Activated CD8-positive, alpha-beta T cell treated with anti-CD3 and anti-CD28 coated beads for 36 hours (primary cell): ENCODE measurements at regions not wholly inside any gene's neighbourhood (a gene's known extent, or its start where the extent isn't known, plus 50 kb on each side); places are given as distances from the start of the nearest gene placed in this dataset.
"Not testable (repeated sequence)": the region's sequence is repeated elsewhere in the genome, so short reads cannot be mapped to it uniquely, and the experiment has no call there.

Experiments used
- ATAC-seq: fragments of 200-7000 bp; cut with Tn5 transposase; one replicate; pipeline ENCODE4 v1.10.0; 2021; ENCODE audit warnings: mild to moderate bottlenecking, moderate library complexity
- CTCF ChIA-PET: fragments of 350-600 bp; sonication (Branson Sonifier 250); formaldehyde crosslinking; loops from one replicate; lab custom pipeline; 2021; ENCODE audit warnings: antibody characterized with exemption; lab: Charles Lee
- POLR2A ChIA-PET: fragments of 350-600 bp; sonication (Branson Sonifier 250); formaldehyde crosslinking; loops from one replicate; lab custom pipeline; 2021; ENCODE audit warnings: antibody characterized with exemption; lab: Charles Lee
- DNase-seq: peaks from one replicate; pipeline ENCODE4 v3.0.0-alpha.2; 2020
- H3K27ac Mint-ChIP-seq: one replicate; pipeline ENCODE4 v1.8.0; 2021; ENCODE audit warnings: mild to moderate bottlenecking, mixed read lengths
- H3K27me3 Mint-ChIP-seq: one replicate; pipeline ENCODE4 v1.8.0; 2021; ENCODE audit warnings: mixed read lengths
- H3K36me3 Mint-ChIP-seq: one replicate; pipeline ENCODE4 v1.8.0; 2021; ENCODE audit warnings: low read depth, mixed read lengths
- H3K4me1 Mint-ChIP-seq: one replicate; pipeline ENCODE4 v1.8.0; 2021; ENCODE audit warnings: low read depth, mixed read lengths
- H3K4me3 Mint-ChIP-seq: one replicate; pipeline ENCODE4 v1.8.0; 2021; ENCODE audit warnings: mild to moderate bottlenecking, moderate library complexity, mixed read lengths
- H3K9me3 Mint-ChIP-seq: one replicate; pipeline ENCODE4 v1.8.0; 2021; ENCODE audit warnings: mixed read lengths
- intact Hi-C: fragments of 100-400 bp; cut with micrococcal nuclease; formaldehyde crosslinking; loops from one replicate; pipeline ENCODE4 v1.10.0; 2022
- TF ChIP-seq, protein P1 (sequence below): fragments of 200-600 bp; IDR thresholded peaks from one replicate; pipeline ENCODE4 v1.8.0; 2022; ENCODE audit warnings: antibody characterized with exemption, mild to moderate bottlenecking

GRCh38 chr19:34044021-34044420 is 128.3 kb upstream of the LSM14A start:
- POLR2A ChIA-PET, result no interaction called here
- intact Hi-C loops, result no loop called here
- ATAC-seq (no peak), DNase-seq (no peak)
- CTCF ChIA-PET, result interaction anchor here (0.8 to 4.3 kb wide), 4 partner anchors 14 to 266 kb away, joined by 3 to 43 read pairs (median 24); no protein-coding TSS in a partner anchor
- peaks cover 20% of the 10 kb centered on the region for H3K27me3 Mint-ChIP-seq
- H3K4me3 Mint-ChIP-seq, result no peak overlapping the region
- no peak overlapping the region for H3K27ac Mint-ChIP-seq
- H3K36me3 Mint-ChIP-seq, result no peaks in the 10 kb centered on the region
- TF ChIP-seq, protein P1, sequence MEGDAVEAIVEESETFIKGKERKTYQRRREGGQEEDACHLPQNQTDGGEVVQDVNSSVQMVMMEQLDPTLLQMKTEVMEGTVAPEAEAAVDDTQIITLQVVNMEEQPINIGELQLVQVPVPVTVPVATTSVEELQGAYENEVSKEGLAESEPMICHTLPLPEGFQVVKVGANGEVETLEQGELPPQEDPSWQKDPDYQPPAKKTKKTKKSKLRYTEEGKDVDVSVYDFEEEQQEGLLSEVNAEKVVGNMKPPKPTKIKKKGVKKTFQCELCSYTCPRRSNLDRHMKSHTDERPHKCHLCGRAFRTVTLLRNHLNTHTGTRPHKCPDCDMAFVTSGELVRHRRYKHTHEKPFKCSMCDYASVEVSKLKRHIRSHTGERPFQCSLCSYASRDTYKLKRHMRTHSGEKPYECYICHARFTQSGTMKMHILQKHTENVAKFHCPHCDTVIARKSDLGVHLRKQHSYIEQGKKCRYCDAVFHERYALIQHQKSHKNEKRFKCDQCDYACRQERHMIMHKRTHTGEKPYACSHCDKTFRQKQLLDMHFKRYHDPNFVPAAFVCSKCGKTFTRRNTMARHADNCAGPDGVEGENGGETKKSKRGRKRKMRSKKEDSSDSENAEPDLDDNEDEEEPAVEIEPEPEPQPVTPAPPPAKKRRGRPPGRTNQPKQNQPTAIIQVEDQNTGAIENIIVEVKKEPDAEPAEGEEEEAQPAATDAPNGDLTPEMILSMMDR, result no peak
- peaks cover 3% of the 10 kb centered on the region for H3K9me3 Mint-ChIP-seq
- no peaks in the 10 kb centered on the region for H3K4me1 Mint-ChIP-seq

DNA sequence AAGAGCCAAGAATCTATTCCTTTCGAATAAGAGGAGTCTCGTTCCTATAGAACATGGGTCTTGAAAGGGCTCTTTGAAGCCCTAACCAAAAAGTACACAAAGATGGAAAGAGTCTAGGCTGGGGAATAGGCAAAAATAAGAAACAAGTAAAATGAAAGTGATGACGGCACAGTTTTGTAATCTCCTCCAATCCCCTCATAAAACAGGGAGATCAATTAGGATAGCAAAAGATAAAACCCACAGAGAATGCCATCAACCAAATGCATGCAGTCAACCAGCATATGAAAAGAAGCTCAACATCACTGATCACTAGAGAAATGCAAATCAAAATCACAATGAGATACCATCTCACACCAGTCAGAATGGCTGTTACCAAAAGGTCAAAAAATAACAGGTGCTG is 122.4 kb upstream of the LSM14A start:
- Mint-ChIP-seq H3K27me3 (peaks cover 15% of the 10 kb centered on the region), H3K27ac (no peak overlapping the region), H3K36me3 (no peaks in the 10 kb centered on the region), H3K4me3 (no peak overlapping the region), H3K4me1 (no peaks in the 10 kb centered on the region), H3K9me3 (no peaks in the 10 kb centered on the region)
- POLR2A ChIA-PET, result no interaction called here
- ATAC-seq (no peak), DNase-seq (no peak)
- CTCF ChIA-PET, result interaction anchor here (1.4 kb wide), 1 partner anchor 20 kb away, joined by 3 read pairs; no protein-coding TSS in a partner anchor
- intact Hi-C loops, result no loop called here
- TF ChIP-seq, protein P1, result no peak

GRCh38 chr19:34050430-34050829 is 121.9 kb upstream of the LSM14A start:
- CTCF ChIA-PET, H3K4me1 Mint-ChIP-seq, H3K4me3 Mint-ChIP-seq, H3K9me3 Mint-ChIP-seq, intact Hi-C loops, ATAC-seq, DNase-seq, H3K27ac Mint-ChIP-seq, H3K36me3 Mint-ChIP-seq: not testable (repeated sequence)
- H3K27me3 Mint-ChIP-seq, result peaks cover 17% of the 10 kb centered on the region
- POLR2A ChIA-PET, result interaction anchor here (1.6 kb wide), 1 partner anchor 11 kb away, joined by 4 read pairs; no protein-coding TSS in a partner anchor

GRCh38 chr19:34051255-34051654 is 121.0 kb upstream of the LSM14A start:
- no peaks in the 10 kb centered on the region for H3K36me3 Mint-ChIP-seq
- no peaks in the 10 kb centered on the region for H3K9me3 Mint-ChIP-seq
- ChIA-PET CTCF (interaction anchor here (1.0 kb wide), 1 partner anchor 9 kb away, joined by 4 read pairs; no protein-coding TSS in a partner anchor), POLR2A (interaction anchor here (1.6 kb wide), 1 partner anchor 10 kb away, joined by 4 read pairs; no protein-coding TSS in a partner anchor)
- no peak overlapping the region for H3K4me3 Mint-ChIP-seq
- DNase-seq (no peak), ATAC-seq (no peak)
- H3K27me3 Mint-ChIP-seq, result peaks cover 17% of the 10 kb centered on the region
- intact Hi-C loops, result no loop called here
- H3K27ac Mint-ChIP-seq, result no peak overlapping the region
- H3K4me1 Mint-ChIP-seq, result no peaks in the 10 kb centered on the region
- TF ChIP-seq, protein P1, result no peak

DNA sequence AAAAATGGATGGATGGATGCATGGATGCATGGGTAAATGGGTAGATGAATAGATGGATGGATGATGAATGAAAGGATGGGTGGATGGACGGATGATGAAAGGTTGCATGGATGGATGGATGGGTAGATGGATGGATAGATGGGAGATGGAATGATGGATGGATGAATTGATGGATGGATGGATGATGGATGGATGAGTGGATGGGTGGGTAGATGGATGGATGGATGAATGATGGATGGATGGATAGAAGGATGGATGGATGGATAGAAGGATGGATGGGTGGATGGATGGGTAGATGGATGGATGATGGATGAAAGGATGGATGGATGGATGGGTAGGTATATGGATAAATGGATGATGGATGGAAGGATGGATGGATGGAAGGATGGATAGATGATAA is 115.1 kb upstream of the LSM14A start:
- peaks cover 4% of the 10 kb centered on the region for H3K27me3 Mint-ChIP-seq
- H3K27ac Mint-ChIP-seq, result no peak overlapping the region
- TF ChIP-seq, protein P1, result no peak
- intact Hi-C loops, result no loop called here
- no peak overlapping the region for H3K4me3 Mint-ChIP-seq
- H3K9me3 Mint-ChIP-seq, result no peaks in the 10 kb centered on the region
- POLR2A ChIA-PET, result no interaction called here
- no peak for DNase-seq
- H3K4me1 Mint-ChIP-seq, result no peaks in the 10 kb centered on the region
- H3K36me3 Mint-ChIP-seq, result no peaks in the 10 kb centered on the region
- CTCF ChIA-PET, result no interaction called here
- no peak for ATAC-seq
